Epithelial cell of proximal tubule (primary cell): ENCODE measurements at regions not wholly inside any gene's neighbourhood (a gene's known extent, or its start where the extent isn't known, plus 50 kb on each side); places are given as distances from the start of the nearest gene placed in this dataset.
"Not testable (repeated sequence)": the region's sequence is repeated elsewhere in the genome, so short reads cannot be mapped to it uniquely, and the experiment has no call there.

Experiments used
- DNase-seq: peaks from one replicate; pipeline ENCODE4 v3.0.0-alpha.2; 2011; ENCODE audit warnings: low read depth
- H3K4me3 ChIP-seq: 2 replicates; pipeline ENCODE4 v1.5.1; 2011; ENCODE audit warnings: low read depth, mild to moderate bottlenecking, low read length
- TF ChIP-seq, protein P1 (sequence below): conservative IDR thresholded peaks from 2 replicates; pipeline ENCODE4 v1.5.1; 2012; ENCODE audit warnings: low read depth, mild to moderate bottlenecking, low read length

DNA sequence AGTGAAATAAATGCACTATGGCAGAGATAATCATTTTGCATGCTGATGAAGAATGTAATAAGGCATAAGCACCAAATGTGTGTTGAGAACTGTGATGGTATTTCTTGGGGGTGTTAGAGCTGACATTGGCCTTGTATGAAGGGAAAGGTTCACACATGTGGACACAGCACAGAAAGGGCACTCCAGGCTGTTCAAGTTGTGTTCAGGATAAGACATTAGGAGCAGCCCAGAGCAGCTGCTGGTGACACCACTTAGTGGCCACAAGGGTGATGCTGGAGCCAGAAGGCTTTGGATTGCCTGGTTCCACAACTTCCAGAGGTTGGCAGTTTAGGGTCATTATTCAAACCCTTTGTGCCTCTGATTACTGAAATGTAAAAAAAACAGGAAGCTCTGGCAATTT, 155.4 kb downstream of the GOLGA6L6 start:
- no peak for DNase-seq
- TF ChIP-seq, protein P1, sequence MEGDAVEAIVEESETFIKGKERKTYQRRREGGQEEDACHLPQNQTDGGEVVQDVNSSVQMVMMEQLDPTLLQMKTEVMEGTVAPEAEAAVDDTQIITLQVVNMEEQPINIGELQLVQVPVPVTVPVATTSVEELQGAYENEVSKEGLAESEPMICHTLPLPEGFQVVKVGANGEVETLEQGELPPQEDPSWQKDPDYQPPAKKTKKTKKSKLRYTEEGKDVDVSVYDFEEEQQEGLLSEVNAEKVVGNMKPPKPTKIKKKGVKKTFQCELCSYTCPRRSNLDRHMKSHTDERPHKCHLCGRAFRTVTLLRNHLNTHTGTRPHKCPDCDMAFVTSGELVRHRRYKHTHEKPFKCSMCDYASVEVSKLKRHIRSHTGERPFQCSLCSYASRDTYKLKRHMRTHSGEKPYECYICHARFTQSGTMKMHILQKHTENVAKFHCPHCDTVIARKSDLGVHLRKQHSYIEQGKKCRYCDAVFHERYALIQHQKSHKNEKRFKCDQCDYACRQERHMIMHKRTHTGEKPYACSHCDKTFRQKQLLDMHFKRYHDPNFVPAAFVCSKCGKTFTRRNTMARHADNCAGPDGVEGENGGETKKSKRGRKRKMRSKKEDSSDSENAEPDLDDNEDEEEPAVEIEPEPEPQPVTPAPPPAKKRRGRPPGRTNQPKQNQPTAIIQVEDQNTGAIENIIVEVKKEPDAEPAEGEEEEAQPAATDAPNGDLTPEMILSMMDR: no peak
- H3K4me3 ChIP-seq: no peak overlapping the region

DNA sequence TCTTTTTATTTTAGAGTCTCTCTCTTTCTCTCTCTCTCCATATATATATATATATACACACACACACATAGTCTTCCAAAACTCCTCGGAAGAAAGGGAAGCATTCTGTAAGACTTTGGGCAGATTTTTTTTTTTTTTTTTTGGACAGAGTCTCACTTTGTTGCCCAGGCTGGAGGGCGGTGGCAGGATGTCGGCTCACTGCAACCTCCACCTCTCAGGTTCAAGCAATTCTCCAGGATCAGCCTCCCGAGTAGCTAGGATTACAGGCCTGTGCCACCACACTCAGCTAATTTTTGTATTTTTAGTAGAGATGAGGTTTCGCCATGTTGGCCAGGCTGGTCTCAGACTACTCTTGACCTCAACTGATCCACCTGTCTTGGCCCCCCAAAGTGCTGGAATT, 161.4 kb downstream of the GOLGA6L6 start:
- not testable (repeated sequence) for DNase-seq, H3K4me3 ChIP-seq

DNA sequence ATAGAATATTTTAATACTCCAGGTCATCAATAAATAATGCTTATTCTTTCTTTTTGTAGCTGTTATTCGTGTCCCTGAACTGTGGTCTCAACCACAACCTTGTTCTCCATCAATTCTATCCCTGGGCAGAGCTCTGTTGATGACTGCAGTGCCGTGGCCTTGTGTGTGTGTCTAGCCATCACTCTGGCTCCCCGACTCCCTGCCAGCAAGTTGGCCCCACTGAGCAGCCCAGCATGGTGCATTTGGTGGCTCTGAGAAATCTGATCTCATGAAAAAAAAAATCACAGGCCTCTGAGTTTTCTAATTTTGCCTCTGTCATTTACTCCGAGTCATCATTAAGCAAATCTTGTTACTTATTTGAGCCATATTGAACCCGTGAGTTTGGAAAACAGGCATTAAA, 164.7 kb downstream of the GOLGA6L6 start:
- no peak overlapping the region for H3K4me3 ChIP-seq
- TF ChIP-seq, protein P1: no peak
- no peak for DNase-seq

DNA sequence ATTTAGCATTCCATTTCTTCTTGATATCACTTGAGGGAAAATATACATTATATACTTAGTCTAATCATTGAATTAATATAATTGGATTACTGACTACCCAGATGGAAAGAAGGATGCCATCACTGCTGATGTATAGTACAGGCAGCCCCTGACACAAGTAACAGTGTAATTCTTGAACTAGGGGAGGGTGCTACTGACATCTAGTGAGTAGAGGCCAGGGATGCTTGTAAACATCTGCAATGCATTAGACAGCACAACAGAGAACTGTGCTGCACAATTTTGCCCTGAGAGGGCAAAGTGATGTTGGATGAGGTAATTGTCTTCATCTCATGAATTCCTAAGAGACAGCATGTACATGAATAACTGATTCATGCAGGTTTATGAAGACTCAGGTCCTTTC, 169.2 kb downstream of the GOLGA6L6 start:
- not testable (repeated sequence) for DNase-seq, H3K4me3 ChIP-seq

DNA sequence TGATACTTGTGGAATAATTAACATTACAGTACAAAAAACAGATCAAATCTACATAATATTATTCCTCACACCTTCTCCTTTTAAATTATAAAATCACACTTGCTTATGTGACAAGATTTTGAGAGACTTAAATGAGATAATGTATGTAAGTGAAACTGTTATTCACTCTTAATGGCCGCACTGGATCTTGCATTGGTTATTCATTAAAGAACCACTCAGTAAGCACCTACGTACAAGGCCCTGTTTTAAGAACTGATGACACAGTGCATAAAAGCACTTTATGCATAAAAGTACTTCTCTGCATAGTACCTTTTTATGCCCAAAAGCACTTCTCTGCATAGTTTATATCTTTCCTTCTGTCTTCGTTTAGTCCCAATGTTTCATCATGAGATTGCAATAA, 172.1 kb downstream of the GOLGA6L6 start:
- no peak for DNase-seq
- no peak overlapping the region for H3K4me3 ChIP-seq
- TF ChIP-seq, protein P1: no peak

DNA sequence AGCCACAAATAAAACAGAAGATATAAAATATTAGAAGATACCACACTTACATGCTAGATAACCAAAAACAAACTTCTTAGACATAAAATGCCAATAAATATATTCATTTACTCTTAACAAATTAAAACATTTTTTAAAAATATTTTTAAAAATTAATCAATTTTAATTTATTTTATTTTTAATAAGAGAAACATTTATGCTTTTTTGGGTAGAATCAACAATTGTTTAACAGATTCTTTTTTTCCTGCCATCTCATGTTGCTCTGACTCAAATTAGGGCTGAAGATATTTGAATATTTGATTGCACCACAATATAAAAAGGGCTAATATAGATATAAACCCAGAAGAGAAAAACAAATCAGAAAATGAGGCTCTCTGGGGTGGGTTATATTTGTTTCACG, 172.6 kb downstream of the GOLGA6L6 start:
- H3K4me3 ChIP-seq: no peak overlapping the region
- TF ChIP-seq, protein P1: no peak
- DNase-seq: no peak

DNA sequence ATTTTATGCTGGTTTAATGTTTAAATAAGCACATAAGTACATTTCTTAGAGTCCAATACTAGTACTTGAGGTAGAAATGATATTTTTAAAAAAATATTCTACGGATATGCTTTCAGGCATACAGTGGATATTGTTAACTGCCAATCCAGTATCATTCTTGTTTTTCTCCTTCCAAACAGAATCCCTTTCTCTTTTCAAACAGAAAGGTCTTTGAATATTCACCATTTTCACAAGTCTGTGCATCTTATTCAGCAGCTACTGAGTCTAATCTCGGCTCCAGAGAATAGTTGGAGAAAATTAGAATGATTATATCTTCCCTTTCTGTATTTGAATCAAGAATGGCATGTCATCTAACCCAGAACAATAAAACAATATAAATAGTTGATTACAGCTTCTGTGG, 174.5 kb downstream of the GOLGA6L6 start:
- no peak overlapping the region for H3K4me3 ChIP-seq
- TF ChIP-seq, protein P1: no peak
- no peak for DNase-seq

DNA sequence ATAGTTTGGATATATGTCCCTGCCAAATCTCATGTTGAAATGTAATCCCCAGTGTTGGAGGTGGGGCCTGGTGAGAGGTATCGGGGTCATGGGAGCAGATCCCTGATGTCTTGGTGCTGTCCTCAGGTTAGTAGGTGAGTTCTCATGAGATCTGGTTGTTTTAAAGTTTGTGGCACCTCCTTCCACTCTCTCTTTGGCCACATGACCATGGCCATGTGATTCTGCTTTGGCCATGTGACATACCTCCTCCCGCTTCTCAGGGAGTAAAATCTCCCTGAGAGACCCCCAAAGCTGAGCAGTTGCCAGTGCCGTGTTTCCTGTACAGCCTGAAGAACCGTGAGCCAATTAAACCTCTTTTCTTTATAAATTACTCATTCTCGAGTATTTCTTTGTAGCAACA, 178.0 kb downstream of the GOLGA6L6 start:
- H3K4me3 ChIP-seq, DNase-seq: not testable (repeated sequence)

DNA sequence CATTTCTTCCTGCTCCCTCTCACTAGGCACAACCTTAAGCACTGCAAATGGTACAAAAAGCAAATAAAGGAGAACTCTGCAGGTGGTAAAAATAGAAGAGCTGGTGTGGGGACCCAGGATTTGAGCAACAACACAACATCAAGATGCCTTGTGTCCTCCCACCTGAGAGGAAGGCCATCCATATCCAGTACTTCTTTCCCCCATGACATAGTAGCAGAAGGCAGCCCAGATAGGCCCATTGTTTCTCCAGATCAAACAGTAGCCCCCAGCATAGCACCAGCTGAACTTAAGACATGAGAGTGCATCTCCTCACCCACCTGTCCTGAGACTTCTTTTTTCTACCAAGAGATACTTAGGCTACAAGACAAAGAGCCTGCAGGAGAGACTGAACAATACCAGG, 180.5 kb downstream of the GOLGA6L6 start:
- TF ChIP-seq, protein P1: no peak
- no peak for DNase-seq
- H3K4me3 ChIP-seq: no peak overlapping the region
